ENCODE measurements at regions not wholly inside any gene's neighbourhood (a gene's known extent, or its start where the extent isn't known, plus 50 kb on each side); places are given as distances from the start of the nearest gene placed in this dataset.
"Not testable (repeated sequence)": the region's sequence is repeated elsewhere in the genome, so short reads cannot be mapped to it uniquely, and the experiment has no call there.

- DNase-seq; intact Hi-C loops (cut with DNase I): not testable (repeated sequence)
Observed at GRCh38 chr15:22284795-22285420, 173.8 kb upstream of the GOLGA6L22 start.

GRCh38 chr15:22291054-22291453 lies 167.6 kb upstream of the GOLGA6L22 start:
- intact Hi-C loops (cut with DNase I); DNase-seq: not testable (repeated sequence)

- intact Hi-C loops (cut with DNase I); DNase-seq: not testable (repeated sequence)
Observed at GRCh38 chr15:22303112-22303511, 155.6 kb upstream of the GOLGA6L22 start.
